Activated T-cell treated with anti-CD3 and anti-CD28 coated beads, Interleukin-2, amount 50 U/mL, for 24 hours (primary cell): ENCODE measurements at regions not wholly inside any gene's neighbourhood (a gene's known extent, or its start where the extent isn't known, plus 50 kb on each side); places are given as distances from the start of the nearest gene placed in this dataset.
"Not testable (repeated sequence)": the region's sequence is repeated elsewhere in the genome, so short reads cannot be mapped to it uniquely, and the experiment has no call there.

Experiments used
- DNase-seq: peaks from one replicate; pipeline ENCODE4 v3.0.0-alpha.2; 2020
- H3K27ac Mint-ChIP-seq: 2 replicates; pipeline ENCODE4 v1.8.0; 2020; ENCODE audit warnings: mild to moderate bottlenecking, mixed read lengths
- H3K27me3 Mint-ChIP-seq: 2 replicates; pipeline ENCODE4 v1.8.0; 2020; ENCODE audit warnings: mixed read lengths
- H3K36me3 Mint-ChIP-seq: 2 replicates; pipeline ENCODE4 v1.8.0; 2020; ENCODE audit warnings: low read depth, mixed read lengths
- H3K4me1 Mint-ChIP-seq: 2 replicates; pipeline ENCODE4 v1.8.0; 2020; ENCODE audit warnings: low read depth, mixed read lengths
- H3K4me3 Mint-ChIP-seq: 2 replicates; pipeline ENCODE4 v1.8.0; 2020; ENCODE audit warnings: mild to moderate bottlenecking, moderate library complexity, mixed read lengths
- H3K9me3 Mint-ChIP-seq: 2 replicates; pipeline ENCODE4 v1.8.0; 2020; ENCODE audit warnings: mixed read lengths

DNA sequence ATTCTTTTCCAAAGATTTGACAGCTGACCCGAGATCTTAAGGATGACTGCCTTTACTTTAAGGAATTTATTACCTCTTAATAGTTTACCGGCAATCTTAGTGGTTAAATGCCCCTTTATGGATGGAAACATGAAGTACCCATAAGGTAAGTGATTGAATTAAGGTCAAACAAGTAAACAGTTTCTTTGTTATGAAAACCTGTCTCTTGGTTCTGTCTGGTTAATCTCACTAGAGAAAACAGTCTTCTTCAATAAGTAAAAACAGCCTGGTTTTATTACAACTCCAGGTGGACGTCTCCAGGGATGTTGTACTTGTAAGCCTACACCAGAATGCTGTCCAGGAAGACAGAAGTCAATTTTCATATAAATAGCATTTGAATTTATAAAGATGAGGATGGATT, 161.8 kb upstream of the MTPN start:
- DNase-seq: no peak
- H3K9me3 Mint-ChIP-seq: no peaks in the 10 kb centered on the region
- no peaks in the 10 kb centered on the region for H3K36me3 Mint-ChIP-seq
- no peaks in the 10 kb centered on the region for H3K4me1 Mint-ChIP-seq
- H3K27ac Mint-ChIP-seq: no peak overlapping the region
- H3K27me3 Mint-ChIP-seq: no peaks in the 10 kb centered on the region
- no peak overlapping the region for H3K4me3 Mint-ChIP-seq

DNA sequence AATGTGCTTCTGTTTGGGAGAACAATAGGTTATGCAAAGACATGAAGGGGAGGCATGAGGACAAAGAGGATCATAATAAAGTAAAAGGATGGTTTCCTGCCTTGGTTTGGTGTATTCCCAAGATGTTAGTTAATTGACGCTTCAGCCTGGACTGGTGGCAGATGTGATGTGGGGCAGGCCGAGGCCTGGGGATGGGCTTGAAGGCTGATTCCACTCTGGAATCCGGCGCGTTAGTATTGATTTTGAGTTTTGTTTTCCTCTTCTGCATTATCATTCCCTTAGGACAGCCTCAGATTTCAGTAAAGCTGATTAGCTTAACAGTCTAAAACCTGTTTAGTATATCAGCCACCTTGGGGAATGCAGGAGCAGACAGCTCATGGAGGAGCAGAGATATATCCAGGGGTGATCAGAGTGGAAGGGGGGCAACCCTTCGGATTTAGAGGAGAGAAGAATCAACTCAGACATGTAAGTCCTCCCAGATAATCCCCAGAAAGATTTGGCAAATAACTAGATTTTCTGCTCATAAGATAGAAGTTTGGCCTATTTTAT, 159.8 kb upstream of the MTPN start:
- no peak overlapping the region for H3K4me3 Mint-ChIP-seq
- no peaks in the 10 kb centered on the region for H3K27me3 Mint-ChIP-seq
- H3K4me1 Mint-ChIP-seq: no peaks in the 10 kb centered on the region
- no peaks in the 10 kb centered on the region for H3K9me3 Mint-ChIP-seq
- no peak for DNase-seq
- no peak overlapping the region for H3K27ac Mint-ChIP-seq
- H3K36me3 Mint-ChIP-seq: no peaks in the 10 kb centered on the region

DNA sequence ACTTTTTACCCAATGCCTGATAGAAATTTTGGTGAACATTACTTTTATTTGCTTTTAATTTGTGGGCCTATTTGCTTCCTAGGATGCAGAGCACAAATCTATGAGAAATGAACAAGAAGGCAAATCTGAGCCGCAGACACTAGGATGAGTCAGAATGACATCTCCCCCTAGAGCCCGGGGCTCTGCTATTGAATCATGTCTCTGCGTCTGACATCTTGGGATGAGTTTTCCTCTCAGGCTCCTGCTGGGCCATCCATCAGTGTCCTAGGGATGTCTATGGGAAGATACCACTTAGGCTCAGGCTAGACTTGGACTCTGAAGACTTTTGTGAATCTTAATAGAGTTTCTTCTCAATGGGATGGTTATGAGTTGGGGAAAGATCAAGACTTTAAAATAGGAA, 157.3 kb upstream of the MTPN start:
- Mint-ChIP-seq H3K4me3 (no peak overlapping the region), H3K27me3 (no peaks in the 10 kb centered on the region), H3K4me1 (peaks cover 6% of the 10 kb centered on the region), H3K27ac (no peak overlapping the region), H3K9me3 (no peaks in the 10 kb centered on the region), H3K36me3 (no peaks in the 10 kb centered on the region)
- DNase-seq: no peak

DNA sequence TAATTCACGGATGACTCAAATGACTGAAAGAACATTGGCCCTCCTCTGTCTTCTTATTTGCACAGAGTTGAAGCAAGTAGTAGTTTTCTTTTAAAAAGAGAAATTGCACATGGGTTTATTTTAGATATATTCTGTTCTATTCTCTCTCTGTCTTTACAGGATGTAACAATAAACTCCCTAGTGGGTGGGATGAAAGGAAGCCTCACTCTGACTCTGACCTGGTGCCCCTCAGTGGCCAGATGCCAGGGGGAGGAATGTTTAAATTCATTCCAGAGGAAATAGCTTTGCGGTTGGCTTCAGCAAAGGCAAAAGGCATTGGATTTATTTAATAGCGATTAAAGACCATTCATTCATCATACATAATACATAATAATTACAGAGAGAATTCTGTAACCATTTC, 156.4 kb upstream of the MTPN start:
- H3K27me3 Mint-ChIP-seq: no peaks in the 10 kb centered on the region
- no peak overlapping the region for H3K4me3 Mint-ChIP-seq
- H3K36me3 Mint-ChIP-seq: no peaks in the 10 kb centered on the region
- H3K4me1 Mint-ChIP-seq: peaks cover 6% of the 10 kb centered on the region
- no peak for DNase-seq
- no peaks in the 10 kb centered on the region for H3K9me3 Mint-ChIP-seq
- H3K27ac Mint-ChIP-seq: no peak overlapping the region

DNA sequence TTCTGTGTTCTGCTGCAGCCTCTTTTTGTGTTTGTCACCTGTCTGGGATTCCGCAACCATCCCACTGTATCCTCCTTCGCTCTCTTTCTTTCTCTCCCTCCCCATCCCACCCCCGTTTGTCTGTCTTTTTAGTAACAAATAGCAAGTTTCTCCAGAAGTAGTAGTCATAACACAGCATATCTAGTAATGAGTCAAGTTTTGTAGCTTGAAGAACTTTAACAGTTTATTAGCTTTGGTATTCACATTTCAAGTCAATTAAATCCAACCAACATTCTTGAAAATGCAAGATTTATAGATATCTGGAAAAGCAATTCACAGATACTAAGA, 154.1 kb upstream of the MTPN start:
- Mint-ChIP-seq H3K27me3 (no peaks in the 10 kb centered on the region), H3K27ac (peak overlapping the region; percentile 72), H3K36me3 (no peaks in the 10 kb centered on the region), H3K4me3 (no peak overlapping the region), H3K4me1 (peaks cover 6% of the 10 kb centered on the region), H3K9me3 (no peaks in the 10 kb centered on the region)
- no peak for DNase-seq

DNA sequence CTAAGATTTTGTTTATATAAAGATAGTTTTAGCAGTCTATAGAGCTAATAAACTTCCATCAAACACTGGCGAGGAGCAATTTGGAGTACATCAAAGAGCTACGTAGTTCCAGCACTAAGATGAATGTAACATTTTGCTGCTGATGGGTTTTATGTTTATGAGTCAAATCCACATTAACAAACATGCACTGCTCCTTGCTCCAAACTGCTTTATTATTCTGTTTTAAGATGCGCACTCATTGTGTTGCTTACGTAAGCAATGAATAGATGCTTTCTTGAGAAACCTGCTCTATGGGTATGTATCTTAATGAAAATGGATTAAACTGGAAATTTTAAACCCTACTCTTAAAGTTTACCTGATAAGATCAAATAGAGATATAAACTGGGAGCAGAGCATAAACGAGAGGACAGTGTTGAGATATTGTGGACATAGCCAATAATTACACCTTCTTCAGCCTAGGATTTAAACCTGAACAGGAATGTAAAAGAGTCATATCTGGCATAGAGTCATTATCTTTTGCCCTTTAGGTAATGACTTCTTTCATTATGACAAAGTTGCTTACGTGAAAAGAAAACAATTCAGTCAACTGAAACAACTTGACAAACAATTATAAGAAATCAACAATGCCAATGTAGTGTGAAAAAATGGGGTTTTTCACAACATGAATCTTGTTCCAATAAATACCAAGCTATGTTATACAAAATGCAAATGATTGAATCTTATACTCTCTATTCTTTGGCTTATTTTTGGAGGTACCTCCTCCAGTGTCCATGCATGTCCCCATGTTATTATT, 153.5 kb upstream of the MTPN start:
- H3K9me3 Mint-ChIP-seq: no peaks in the 10 kb centered on the region
- no peak for DNase-seq
- H3K27ac Mint-ChIP-seq: peak overlapping the region; percentile 72
- H3K36me3 Mint-ChIP-seq: no peaks in the 10 kb centered on the region
- H3K4me1 Mint-ChIP-seq: peaks cover 6% of the 10 kb centered on the region
- no peaks in the 10 kb centered on the region for H3K27me3 Mint-ChIP-seq
- no peak overlapping the region for H3K4me3 Mint-ChIP-seq

DNA sequence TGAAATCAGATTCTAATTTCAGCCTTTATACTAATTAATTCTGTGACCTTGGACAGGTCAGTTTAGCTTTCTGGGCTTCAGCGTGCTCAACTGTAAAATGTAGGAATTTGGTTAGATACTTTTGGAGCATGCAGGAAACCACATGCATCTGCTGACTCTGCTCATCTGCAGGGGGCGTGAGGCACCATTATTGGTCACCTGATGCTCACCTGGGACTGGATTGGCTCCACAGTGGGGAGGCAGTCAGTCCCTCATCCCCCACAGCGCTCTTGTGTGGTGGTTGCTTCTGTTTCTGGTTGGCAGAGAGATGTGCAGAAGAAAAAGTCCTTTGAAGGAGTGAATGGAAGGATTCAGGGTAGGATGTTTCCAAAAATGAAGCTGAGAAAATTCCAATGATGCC, 150.9 kb upstream of the MTPN start:
- Mint-ChIP-seq H3K27me3 (no peaks in the 10 kb centered on the region), H3K27ac (no peak overlapping the region), H3K9me3 (no peaks in the 10 kb centered on the region), H3K4me3 (no peak overlapping the region), H3K36me3 (no peaks in the 10 kb centered on the region), H3K4me1 (peaks cover 6% of the 10 kb centered on the region)
- DNase-seq: no peak

DNA sequence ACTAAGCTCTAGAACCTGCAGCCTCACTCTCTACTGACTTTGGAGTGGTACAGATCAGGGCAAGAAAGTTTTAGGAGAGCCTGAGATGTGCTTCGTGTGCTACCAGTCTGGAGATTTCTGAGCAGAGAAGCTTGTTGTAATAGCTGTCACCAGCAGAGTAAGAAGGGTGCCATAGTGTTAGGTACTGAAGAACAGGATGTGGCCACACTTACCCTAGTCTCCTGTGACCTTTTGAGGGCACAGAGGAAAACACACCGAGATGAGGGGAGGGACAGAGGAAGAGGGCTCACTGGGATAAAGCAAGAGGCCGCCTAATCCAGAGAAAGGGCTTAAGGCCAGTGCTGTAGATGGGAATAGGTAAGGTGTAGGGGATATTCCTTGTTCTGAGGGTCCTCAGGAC, 146.2 kb upstream of the MTPN start:
- no peaks in the 10 kb centered on the region for H3K4me1 Mint-ChIP-seq
- no peak for DNase-seq
- H3K27ac Mint-ChIP-seq: no peak overlapping the region
- no peaks in the 10 kb centered on the region for H3K9me3 Mint-ChIP-seq
- no peaks in the 10 kb centered on the region for H3K36me3 Mint-ChIP-seq
- no peaks in the 10 kb centered on the region for H3K27me3 Mint-ChIP-seq
- no peak overlapping the region for H3K4me3 Mint-ChIP-seq

DNA sequence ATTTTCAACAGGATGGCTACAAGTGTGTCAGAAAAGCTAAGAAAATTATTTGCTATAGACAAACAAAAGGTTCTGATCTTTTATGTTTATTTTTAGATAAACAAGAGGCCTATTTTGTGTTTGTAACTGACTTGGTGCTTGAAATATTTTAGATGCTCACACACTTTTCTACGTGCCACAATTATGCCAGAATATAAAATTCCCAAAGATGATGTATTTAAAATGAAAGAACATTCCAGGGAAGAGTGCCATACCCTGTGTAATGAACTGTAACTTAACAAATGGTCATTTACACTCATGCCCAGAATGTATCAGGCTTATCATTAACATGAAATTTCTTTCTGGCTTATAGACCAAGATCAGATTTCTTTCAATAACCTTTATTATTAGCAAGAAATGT, 144.9 kb upstream of the MTPN start:
- Mint-ChIP-seq H3K36me3 (no peaks in the 10 kb centered on the region), H3K4me1 (no peaks in the 10 kb centered on the region), H3K27me3 (no peaks in the 10 kb centered on the region), H3K4me3 (no peak overlapping the region), H3K9me3 (no peaks in the 10 kb centered on the region), H3K27ac (no peak overlapping the region)
- no peak for DNase-seq

DNA sequence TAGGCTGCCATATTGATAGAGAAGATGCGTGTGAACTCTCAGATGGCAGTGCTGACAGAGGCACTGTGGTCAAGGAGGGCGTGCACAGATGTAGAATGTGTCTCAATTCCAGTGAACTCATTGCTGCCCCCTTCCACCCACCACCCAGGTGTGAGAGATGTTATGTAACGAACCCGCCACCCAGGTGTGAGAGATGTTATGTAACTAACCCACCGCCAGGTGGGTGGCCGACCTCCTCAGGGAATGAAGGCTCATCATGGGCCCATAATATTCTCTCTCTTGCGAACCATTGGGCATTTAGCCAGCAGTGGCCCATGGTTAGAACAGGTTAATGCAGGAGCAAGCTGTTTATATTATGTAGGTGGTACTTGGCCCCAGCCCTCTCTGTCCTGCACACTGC, 140.4 kb upstream of the MTPN start:
- Mint-ChIP-seq H3K4me1 (peaks cover 4% of the 10 kb centered on the region), H3K27ac (no peak overlapping the region), H3K4me3 (no peak overlapping the region), H3K27me3 (no peaks in the 10 kb centered on the region), H3K9me3 (no peaks in the 10 kb centered on the region), H3K36me3 (no peaks in the 10 kb centered on the region)
- DNase-seq: no peak

DNA sequence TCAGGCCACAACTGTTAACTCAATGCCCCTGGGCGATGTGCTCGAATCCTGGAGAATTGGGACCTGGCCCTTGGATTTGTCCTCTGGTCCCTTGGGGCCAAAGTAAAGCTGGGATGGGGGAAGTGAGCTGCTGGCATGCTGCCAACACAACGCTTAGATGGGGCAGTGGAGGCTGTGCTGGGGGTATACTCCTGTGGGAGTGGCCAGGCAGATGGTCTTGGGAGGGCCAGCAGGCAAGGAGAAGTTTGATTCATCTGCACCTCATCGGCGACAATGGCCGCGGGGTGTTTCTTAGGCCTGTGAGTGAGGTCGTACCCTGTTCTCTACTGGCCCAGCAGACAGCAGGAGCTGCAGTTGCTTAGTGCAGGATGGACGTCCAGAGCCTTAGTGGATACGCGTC, 139.0 kb upstream of the MTPN start:
- H3K4me3 Mint-ChIP-seq: no peak overlapping the region
- no peaks in the 10 kb centered on the region for H3K9me3 Mint-ChIP-seq
- no peak overlapping the region for H3K27ac Mint-ChIP-seq
- no peak for DNase-seq
- H3K4me1 Mint-ChIP-seq: peaks cover 4% of the 10 kb centered on the region
- no peaks in the 10 kb centered on the region for H3K27me3 Mint-ChIP-seq
- no peaks in the 10 kb centered on the region for H3K36me3 Mint-ChIP-seq

DNA sequence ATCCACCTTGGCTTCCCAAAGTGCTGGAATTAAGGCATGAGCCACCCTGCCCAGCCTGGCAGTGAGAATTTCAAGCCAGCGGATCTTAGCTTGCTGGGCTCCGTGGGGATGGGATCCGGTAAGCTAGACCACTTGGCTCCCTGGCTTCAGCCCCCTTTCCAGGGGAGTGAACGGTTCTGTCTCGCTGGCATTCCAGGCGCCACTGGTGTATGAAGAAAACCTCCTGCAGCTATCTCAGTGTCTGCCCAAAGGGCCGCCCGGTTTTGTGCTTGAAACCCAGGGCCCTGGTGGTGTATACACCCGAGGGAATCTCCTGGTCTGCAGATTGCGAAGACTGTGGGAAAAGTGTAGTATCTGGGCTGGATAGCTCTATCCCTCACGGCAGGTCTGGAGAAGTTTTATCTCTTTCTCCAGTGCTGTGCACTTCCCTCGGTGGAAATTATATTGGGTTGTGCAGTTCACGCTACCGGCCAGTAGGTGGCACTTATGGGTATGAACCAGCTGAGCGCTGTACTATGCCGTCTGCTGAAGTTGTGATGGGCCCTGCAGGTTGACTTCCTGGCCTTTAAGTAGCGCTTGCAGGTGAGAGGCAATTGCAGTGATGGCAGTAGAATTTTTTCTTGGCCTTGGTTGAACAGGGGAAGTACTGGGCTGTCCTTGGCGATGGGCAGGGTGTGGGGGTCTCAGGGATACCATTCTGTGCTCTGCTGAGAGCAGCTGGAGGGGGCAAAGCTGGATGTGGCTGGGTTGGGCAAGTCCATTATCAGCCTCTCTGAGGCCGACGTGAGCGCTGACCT, 138.0 kb upstream of the MTPN start:
- Mint-ChIP-seq H3K4me1 (peaks cover 4% of the 10 kb centered on the region), H3K9me3 (no peaks in the 10 kb centered on the region), H3K36me3 (no peaks in the 10 kb centered on the region)

DNA sequence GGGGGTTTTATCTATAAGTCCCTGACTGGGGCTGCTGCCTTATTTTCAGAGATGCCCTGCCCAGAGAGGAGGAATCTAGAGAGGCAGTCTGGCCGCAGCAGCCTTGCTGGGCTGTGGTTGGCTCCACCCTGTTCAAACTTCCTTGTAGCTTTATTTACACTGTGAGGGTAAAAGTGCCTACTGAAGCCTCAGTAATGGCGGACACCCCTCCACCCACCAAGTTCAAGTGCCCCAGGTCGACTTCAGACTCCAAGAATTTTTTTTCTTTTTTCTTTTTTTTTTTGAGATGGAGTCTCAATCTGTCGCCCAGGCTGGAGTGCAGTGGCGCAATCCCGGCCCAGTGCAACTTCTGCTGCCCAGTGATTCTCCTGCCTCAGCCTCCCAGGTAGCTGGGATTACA, 137.3 kb upstream of the MTPN start:
- H3K36me3 Mint-ChIP-seq, H3K9me3 Mint-ChIP-seq, H3K4me3 Mint-ChIP-seq, H3K27me3 Mint-ChIP-seq, DNase-seq, H3K4me1 Mint-ChIP-seq, H3K27ac Mint-ChIP-seq: not testable (repeated sequence)

More for the DNA sequence above, 138.0 kb upstream of the MTPN start:
- peak; percentile 68 for DNase-seq
- Mint-ChIP-seq H3K27ac (no peak overlapping the region), H3K27me3 (no peaks in the 10 kb centered on the region), H3K4me3 (no peak overlapping the region)

DNA sequence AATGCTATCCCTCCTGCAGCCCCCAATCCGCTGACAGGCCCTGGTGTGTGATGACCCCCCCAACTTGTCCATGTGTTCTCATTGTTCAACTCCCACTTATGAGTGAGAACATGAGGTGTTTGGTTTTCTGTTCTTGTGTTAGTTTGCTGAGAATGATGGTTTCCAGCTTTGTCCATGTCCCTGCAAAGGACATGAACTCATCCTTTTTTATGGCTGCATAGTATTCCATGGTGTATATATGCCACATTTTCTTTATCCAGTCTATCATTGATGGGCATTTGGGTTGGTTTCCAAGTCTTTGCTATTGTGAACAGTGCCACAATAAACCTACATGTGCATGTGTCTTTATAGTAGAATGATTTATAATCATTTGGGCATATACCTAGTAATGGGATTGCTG, 131.9 kb upstream of the MTPN start:
- H3K4me1 Mint-ChIP-seq, H3K4me3 Mint-ChIP-seq, DNase-seq, H3K27ac Mint-ChIP-seq, H3K36me3 Mint-ChIP-seq, H3K27me3 Mint-ChIP-seq: not testable (repeated sequence)
- H3K9me3 Mint-ChIP-seq: peaks cover 28% of the 10 kb centered on the region

DNA sequence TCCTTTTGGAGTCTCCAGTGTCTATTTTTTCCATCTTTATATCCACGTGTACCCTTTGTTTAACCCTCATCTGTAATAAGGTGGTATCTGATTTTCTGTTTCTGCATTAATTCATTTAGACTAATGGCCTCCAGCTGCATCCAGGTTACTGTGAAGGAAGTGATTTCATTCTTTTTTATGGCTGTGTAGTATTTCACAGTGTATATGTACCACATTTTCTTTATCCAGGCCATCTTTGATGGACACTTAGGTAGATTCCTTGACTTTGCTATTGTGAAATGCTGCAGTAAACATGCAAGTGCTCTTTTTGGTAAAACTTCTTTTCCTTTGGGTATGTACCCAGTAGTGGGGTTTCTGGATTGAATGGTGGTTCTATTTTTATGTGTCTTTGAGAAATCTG, 128.0 kb upstream of the MTPN start:
- Mint-ChIP-seq H3K27ac (no peak overlapping the region), H3K4me3 (no peak overlapping the region), H3K27me3 (no peaks in the 10 kb centered on the region), H3K9me3 (peaks cover 28% of the 10 kb centered on the region), H3K4me1 (no peaks in the 10 kb centered on the region), H3K36me3 (no peaks in the 10 kb centered on the region)
- DNase-seq: no peak
